NCI-H146 (cell line): ENCODE measurements at regions not wholly inside any gene's neighbourhood (a gene's known extent, or its start where the extent isn't known, plus 50 kb on each side); places are given as distances from the start of the nearest gene placed in this dataset.

Experiments
- DNase-seq: peaks from one replicate; lab custom pipeline; 2025; lab: John Stamatoyannopoulos, UW

DNA sequence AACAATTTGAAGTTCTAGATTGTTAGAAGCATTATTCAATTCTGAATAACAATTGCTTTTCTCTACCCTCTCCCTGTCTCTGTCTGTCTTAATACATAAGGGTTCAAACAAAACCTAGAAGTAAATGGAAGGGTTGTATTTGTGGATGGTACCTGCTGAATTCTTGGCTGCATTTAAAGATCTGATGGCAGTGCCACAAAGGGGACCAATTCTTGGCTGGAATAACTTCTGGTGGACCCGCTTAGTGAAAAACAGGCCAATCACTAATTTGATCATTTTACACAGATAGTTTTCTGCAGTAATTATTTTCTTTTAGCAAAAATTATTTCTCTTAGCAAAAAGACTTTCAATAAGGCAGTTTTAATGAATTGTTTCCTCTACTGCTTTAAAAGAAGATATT lies 353.5 kb downstream of the MYCN start:
- no peak for DNase-seq

DNA sequence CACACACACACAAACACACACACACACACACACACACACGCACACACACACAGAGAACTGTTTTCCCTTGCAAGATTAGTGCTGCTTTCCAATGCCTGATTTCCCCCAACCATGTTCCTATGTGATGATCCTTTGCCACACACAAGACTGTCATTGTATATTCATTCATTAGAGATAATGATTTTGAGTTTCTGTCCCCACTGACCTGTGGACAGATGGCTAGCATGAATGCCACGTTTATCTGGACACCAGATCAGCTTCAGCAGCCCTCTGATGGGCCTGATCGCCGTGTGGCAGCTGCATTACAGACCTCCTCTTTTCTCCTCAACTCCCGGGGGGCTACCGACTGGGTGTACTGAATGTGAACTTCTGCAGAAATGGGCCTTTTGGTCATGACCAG lies 353.0 kb downstream of the MYCN start:
- no peak for DNase-seq

DNA sequence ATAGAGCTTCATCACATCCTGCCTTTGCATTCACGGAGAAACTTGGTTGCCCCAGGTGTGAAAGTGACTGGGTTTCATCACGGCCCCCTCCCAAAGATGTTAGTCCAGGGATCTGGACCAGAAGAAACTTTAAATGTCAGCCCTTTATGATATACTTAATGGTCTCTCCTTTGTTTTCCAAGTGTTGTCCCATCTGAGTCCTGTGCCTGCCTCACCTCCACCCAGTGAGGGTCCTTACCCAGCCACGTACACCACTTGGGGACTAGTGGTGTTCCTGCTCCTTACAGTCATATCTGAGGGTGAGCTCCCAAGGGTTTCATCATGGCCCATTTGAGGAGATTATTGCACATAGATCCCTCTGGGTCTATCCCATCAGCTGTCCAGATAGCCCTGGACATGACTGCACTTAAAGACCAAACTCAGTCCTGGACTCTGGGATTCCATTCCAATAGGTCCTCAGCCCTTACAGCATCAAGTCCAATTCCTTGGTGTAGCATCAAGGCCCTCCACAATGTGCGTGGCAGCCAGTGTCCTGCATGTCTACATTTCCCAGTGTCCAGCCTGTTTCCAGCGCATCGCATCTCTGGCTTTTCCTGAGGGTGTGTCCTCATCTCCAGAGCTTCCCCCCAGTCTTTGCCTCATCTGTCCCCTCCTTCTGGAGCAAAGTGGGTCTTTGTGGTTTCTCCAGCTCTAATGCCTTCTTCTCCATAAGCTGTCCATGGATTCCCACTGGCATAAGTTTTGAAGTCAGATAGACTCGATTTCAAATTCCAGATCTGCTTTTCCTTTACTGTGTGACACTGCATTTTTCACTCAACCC lies 351.6 kb downstream of the MYCN start:
- DNase-seq, result no peak

DNA sequence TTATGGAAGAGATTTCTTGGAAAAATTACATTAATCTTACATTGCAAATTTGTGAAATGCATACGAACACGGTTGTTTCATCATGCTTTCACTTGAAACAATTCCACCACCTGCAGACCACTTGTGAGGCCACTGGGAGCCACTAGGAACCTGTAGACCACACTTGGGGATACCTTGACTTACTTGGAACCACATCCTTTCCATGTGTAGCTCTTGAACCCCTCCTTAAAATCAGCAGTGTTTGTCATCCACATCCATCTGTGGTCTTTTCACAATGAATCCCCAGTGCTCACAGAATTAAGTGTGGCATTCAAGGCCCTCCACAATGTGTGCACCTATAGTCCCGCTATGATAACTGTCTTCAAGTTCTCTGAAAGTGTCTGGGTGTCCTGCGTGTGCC lies 350.9 kb downstream of the MYCN start:
- no peak for DNase-seq

DNA sequence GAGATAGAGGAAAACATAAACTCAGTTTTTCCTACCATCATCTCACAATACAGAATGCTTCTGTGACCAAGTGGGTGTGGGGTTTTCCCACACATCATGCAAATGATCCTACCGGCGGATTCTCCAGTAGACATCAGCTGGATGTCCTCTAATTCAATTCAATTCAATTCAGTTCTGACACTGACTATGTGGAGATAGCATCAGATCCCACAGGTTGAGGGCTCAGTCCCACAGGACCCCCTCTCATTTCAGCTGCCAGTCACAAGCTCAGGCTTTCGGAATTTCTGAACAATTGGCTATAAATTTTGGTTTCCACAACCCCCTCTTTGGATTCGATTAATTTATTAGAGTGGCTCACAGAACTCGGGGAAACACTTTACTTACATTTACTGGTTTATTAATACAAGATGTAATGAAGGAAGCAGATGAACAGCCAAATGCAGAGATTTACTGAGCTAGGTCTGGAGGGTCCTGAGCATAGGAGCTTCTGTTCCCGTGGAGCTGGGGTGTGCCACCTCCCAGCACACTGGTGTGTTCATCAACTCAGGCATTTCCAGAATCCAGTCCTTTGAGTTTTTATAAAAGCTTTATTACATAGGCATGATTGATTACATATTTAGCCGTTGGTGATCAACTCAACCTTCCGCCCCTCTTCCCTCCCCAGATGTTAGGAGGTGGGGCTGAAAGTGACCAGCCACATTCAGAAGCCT lies 350.1 kb downstream of the MYCN start:
- DNase-seq, result no peak

DNA sequence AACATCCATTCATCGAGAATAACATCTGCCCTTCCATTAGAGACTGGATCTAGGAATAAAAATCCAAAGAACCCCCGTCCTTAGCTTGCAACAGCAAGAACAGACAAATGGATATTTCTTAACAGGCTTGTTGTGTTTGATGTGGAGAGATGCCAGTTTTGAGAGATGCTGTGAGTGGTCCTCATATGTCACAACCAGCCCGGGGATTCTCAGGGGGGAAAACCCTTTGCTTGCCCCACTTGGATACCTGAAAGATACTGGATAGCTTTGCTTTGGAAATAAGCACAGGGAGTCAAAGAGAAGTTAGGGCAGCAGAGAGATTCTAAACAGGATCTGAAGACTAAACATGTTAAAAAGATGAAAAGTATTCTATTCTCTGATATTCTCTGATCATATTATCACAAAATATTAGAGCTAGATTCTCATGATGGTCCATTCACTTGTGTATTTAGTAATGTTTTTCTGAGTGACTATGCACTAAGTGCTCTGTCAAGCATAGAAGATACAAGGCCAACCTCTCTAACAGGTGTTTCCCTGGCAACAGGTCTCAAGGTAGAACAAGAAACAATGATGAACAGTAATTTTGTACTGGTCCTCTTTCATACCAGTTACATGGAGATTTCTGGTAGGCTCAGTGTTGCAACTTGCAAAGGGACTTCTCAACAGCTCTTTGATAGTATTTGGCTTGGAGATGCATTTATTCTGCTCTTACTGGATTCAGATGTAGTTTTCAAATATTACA lies 348.2 kb downstream of the MYCN start:
- DNase-seq, result no peak

DNA sequence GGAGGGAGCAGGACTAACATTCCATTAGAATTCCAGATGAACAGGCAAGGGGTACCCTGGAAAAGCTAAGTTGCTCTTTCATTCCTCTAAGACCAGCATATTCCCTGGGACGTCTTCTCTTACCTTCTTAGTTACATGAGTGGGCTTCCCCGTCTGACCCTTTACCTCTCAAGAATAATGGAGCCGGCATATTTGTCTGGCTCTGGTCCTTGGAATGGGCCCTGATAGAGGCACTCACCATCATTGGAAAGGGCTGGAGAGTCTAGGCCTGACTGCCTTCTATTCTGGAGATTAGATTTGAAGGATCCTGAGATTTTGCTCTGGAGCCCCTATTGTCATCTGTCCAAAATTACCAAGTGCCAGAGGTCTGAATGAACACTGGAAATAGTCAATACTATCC lies 347.5 kb downstream of the MYCN start:
- no peak for DNase-seq

DNA sequence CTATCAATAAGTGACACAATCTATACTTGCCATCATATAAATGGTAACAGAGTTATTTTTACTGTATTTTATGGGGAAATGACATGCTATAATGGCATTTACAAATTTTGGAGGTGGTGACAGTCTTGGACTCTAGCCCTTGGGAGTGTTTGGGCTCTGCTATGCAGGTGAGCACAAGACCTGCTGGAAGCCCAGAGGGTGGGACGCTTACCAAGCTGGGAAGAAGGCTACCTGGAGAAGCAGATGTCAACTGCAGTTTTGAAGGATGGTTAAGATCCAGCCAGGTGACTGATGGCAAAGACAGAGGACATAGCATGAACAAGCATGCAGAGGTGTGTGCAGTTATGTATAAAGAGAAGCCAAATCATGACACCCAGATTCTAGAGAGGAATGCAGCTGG lies 346.9 kb downstream of the MYCN start:
- no peak for DNase-seq

DNA sequence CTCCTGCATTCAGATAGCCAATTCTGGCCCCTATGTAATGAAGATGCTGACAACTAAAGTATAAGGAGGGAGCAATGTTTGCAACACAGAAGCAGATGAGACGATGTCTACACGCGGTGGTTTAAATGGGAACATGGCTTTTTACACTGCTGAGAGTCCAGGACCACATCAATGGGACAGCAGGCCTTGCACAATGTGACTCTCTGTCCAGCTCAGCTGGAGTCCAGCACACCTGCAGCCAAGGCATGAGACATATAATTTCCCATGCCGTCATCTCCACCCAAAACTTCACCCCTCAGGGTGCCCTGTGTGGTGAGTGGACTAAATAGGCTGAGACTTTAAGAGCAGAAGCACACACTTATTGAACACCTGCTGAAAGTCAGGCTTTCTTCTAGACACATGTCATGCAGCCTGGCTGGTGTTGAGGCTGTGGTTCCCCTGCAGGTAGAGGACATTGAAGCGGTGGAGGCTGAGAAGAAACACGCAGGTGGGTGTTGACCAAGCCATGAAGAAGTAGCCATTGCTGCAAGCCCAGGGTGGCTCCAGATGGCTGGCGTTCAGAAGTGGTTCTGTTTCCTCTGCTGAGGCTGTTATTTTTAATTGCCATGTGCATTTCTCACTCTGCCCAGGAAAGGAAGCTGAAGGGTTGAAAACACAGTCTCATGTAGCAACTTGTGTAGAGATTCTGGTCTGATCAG lies 345.6 kb downstream of the MYCN start:
- no peak for DNase-seq

DNA sequence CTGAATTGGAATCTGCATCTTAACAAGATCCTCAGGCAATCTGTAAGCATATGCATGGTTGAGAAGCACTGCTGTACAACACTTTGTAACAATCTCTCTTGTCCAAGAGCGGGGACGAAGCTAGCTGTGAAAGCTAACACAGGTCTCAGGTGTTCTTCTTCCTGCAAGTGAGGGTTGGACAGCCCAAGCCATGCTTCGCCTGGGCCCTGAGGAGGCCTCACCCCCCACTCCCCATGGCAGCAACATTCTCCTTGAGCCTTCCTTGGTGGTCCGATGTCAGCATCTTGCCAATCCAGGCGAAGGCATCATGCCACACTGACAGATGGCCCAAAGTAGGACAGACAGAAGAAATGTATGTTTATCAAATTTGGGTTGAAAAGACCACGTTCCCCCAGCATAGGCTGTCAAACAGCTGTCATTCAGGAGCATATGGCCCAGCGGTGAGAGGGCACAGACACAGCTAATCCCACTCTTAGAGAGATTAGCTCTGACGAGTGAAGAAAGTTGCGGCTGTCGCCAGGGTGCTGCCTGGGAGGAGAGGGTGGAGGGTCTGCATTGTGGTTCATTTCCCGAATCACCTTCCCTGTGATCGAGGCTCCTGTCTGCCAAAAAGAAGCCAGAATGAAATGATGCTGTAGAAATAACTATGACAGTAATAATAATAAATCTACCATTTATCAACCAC lies 344.7 kb downstream of the MYCN start:
- DNase-seq, result no peak

DNA sequence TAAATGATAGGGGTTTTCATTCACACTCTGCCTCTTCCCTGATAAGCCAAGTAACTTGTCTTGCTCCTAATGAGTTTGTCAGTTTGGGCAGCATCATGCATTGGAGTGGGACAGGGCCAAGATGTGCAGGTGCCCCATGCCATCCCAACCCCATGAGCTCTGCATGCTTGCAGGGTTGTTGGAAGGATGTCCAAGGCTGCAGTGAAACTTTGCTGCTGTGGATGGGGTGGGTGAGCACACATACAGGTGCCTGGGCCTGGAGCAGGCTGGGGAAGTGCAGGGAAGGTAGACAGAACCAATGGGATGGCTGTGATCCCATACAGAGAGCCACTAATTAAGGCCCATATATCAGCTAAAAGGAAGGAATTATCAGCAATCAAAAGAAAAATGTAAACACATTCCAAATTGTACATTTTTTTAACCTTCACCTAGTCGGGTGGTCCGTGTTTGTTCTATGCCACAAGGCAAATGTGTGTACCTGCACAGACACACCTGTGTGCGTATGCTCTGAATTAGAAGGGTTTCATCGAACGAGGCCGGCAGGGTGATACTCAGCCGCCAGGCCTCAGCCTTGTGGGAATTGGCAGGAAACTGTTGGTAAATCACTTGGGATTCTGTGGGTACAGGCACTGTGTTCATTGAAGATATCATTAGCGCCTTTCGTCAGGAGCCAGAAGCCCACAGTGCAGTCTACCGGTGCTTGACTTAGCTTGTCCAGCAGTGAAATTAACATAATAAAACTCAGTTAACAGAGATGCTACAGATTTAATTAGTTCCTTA lies 342.9 kb downstream of the MYCN start:
- DNase-seq, result no peak

DNA sequence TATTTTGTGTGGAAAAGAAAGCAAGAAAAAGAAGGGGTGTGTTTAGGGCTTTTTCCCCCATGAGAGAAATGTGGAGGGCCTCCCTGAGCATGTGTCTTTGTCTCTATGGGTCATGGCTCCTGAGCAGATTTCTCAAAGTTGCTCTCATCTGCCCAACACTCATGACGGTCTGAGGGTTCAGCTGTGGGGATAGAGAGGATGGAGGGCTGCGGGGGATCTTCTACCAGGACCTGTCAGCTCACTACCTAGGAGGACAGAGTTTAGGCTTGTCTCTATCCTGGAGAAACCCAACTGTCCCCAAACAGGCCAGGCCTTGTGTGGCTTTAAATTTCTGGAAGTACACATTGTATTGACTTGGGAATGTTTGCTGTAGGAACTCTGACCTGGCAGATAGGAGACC lies 342.2 kb downstream of the MYCN start:
- no peak for DNase-seq

DNA sequence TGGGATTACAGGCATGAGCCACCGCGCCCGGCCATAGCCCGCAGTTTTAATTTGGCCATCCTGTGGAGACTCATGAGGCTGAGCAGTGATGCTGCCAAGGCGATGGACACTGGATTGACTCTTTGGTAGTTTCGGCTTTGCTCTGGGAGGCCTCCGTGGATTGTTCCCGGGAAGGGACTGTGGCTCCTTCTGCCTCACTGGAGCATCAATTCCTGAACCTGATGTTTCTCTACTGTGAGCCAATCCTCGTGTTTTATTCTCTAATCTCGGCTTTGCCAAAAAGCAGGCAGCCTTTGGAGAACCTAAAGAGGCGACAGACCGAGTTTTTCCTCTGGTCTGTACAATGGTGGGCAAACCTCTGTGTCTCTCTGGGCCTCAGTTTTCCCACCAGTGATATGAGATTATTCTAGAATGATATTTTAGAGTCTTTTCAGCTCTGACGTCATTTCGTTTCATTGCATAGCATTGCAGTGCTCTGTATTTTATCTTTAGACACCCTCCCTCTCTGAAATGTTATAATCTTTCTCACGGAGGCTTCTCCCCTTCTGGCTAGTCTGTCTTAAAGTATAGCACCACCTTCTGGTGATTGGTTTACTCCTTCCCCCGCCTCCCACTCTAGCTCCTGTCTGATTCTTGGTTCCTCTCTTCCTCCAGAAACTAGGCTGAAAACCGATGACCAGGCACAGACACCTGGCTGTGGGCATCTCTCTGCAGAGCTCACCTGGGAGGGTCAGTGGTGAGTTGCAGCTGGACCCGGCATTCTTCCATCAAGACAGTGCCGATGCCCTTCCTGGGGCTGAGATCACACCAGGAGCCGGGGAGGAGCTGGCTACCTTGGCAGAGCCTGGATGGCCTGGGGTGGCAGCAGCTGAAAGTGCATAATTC lies 341.3 kb downstream of the MYCN start:
- peak; percentile 36 for DNase-seq

DNA sequence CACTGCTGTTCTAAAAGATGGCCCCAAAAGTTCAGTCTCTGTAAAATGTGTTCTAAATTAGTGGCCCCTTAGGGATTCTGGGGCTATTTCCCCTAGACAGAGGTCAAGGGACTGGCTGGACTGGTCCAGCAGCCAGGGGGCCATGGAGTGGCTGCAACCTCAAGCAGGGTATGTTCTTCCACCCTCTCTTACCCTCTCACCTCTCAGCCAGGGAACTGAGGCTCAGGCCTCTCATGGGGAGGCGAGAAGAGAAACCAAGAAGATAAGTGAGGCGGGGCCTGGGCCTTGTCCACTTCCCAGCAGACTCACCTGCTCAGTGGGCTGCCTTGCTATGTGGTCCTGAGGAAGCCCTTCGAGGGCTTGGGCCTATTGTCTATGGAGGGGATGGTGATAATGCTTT lies 339.7 kb downstream of the MYCN start:
- DNase-seq, result no peak

DNA sequence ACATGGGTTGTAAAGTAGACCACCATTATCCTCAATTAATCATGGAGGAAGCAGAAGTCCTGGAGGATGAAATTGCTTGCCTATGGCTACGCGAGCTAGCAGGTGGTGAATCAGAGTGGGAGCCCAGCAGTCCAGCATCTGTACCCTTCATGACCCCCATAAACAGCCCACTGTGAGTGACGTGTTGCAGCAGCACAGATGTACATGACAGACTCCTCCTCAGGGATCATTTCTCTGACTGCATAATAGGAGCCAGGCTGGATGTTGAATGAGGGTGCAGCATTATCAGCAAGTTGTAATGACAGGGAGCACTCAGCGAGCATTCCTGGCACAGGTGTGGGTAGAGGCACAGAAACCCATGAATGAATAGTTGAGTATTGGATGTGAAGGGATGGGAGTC lies 339.3 kb downstream of the MYCN start:
- DNase-seq, result no peak

DNA sequence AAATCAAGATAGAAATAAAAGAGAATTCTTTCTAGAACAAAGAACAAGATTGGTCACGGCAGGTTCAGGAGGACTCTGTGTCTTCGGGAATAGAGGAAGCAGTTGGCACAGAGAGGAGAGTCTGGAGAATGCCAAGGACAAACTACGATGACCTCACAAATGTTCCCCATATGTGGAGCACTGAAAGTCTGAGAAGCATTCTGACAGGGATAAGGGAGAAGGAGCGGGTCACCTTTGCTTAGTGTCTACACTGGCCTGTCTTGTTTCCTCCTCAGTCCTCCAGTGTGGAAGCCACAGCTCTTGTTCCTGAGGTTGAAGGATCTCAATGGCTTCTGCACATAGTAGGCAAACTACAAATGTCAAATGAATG lies 338.8 kb downstream of the MYCN start:
- DNase-seq, result no peak

DNA sequence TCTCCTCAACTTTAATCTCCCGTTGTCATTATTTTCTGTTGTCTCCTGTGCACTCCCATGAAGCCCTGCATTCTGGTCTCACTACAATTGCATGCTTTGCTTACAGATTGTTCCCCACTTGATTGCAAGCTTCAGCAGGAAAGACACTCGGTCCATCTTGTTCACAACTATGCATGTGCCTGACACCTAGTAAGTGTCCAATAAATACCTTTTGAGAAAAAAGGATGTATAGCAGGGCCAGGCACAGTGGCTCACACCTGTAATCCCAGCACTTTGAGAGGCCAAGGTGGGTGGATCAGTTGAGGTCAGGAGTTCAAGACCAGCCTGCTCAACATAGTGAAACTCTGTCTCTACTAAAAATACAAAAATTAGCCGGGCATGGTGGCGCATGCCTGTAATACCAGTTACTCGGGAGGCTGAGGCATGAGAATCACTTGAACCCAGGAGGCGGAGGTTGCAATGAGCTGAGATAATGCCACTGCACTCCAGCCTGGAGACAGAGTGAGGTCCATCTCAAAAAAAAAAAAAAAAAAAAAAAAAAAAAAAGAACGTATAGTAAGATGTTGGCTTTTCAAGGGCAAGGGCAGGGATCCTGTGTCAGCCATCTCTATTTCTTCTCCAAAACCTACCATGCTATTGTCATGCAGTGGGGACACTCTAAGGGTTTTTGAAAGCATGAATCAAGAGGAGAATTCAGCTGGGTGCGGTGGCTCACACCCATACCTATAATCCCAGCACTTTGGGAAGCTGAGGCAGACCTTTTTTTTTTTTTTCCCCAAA lies 338.3 kb downstream of the MYCN start:
- no peak for DNase-seq

DNA sequence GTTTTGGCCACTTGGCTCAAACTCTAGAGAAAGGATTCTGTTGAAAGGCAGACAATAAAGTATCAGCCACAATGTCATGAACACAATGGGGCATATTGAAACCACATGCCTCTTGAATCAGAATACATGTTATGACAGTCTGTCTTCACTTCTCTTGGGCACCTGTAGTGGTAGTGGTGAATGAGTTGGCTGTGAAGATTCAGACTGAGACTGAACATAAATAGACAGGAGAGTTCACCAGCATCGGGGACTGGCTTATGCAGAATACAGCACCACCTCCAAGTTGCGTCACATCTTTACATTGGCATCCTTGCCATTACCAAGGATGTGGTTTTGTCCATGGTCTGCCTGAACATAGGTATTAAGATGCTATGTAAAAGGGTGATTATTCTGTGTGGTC lies 336.8 kb downstream of the MYCN start:
- DNase-seq, result no peak

DNA sequence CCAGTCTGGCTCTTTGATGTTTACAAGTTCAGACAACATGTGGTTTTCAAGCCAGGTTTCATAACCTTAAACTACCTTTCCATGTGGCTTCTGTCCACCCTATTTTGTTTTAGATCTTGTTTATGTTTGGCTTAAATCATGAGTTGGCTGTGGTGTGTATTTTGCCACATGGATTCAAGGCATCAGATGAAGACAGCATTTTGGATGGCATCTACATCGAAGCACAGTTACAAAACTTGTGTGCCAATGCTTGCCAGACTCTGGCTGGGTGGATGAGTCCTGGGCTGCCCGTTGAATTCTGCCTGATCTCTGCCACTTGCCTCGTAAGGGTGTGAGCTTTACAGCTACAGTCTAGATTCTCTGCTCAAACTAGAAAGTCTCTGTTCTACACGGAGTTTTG lies 335.3 kb downstream of the MYCN start:
- no peak for DNase-seq
